Fibroblast of pulmonary artery (primary cell): ENCODE measurements at regions not wholly inside any gene's neighbourhood (a gene's known extent, or its start where the extent isn't known, plus 50 kb on each side); places are given as distances from the start of the nearest gene placed in this dataset.

Source experiments
- DNase-seq: peaks from one replicate; pipeline ENCODE4 v3.0.0-alpha.2; 2010; ENCODE audit warnings: low read depth
- H3K4me3 ChIP-seq: replicated peaks from 2 replicates; pipeline ENCODE4 v1.5.1; 2011; ENCODE audit warnings: low read depth, mild to moderate bottlenecking, control low read depth, low read length, moderate library complexity
- TF ChIP-seq, protein P1 (sequence below): IDR thresholded peaks from 2 replicates; pipeline ENCODE4 v1.5.1; 2011; ENCODE audit warnings: mild to moderate bottlenecking, control low read depth, low read length, inconsistent platforms; ENCODE audit errors: missing control alignments

DNA sequence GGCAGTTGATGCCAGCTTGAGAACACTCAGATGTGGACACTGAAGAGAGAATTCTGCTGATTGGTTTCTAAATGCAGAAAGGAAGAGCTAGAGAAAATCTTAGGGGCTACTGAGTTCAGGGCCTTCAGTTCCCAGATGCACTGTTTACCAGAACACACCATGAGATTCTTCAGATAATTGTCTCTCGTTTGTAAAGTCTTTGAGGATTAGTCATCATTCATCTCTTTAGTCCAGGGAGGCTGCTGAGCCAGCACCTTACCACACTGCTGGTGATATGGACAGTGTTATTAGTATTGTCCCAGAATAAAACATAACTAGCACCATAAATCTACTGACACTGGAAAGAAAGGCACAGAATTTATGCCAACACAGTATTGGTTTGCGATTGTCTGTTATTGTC lies 690.8 kb upstream of the CELF4 start:
- TF ChIP-seq, protein P1, sequence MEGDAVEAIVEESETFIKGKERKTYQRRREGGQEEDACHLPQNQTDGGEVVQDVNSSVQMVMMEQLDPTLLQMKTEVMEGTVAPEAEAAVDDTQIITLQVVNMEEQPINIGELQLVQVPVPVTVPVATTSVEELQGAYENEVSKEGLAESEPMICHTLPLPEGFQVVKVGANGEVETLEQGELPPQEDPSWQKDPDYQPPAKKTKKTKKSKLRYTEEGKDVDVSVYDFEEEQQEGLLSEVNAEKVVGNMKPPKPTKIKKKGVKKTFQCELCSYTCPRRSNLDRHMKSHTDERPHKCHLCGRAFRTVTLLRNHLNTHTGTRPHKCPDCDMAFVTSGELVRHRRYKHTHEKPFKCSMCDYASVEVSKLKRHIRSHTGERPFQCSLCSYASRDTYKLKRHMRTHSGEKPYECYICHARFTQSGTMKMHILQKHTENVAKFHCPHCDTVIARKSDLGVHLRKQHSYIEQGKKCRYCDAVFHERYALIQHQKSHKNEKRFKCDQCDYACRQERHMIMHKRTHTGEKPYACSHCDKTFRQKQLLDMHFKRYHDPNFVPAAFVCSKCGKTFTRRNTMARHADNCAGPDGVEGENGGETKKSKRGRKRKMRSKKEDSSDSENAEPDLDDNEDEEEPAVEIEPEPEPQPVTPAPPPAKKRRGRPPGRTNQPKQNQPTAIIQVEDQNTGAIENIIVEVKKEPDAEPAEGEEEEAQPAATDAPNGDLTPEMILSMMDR: no peak
- no peak overlapping the region for H3K4me3 ChIP-seq

DNA sequence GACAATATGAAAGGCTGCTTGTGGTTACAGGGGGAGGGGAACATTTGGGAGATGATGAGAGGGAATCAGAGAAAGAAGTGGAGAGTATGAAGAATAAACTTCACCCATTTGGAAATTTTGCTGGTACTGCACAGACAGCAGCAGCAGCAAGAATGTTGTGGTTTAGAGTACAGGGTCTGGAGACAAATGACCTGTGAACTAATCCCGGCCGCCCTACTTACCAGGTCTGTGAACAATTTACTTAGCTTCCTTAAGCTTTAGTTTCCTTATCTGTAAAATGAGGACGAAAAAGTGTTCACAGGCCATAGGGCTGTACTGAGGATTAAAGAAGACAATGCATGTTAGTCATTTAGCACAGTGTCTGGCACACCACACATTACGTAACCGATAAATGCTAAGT lies 685.4 kb upstream of the CELF4 start:
- no peak overlapping the region for H3K4me3 ChIP-seq
- DNase-seq: no peak
- TF ChIP-seq, protein P1: no peak

More for the DNA sequence above, 690.8 kb upstream of the CELF4 start:
- DNase-seq: no peak

DNA sequence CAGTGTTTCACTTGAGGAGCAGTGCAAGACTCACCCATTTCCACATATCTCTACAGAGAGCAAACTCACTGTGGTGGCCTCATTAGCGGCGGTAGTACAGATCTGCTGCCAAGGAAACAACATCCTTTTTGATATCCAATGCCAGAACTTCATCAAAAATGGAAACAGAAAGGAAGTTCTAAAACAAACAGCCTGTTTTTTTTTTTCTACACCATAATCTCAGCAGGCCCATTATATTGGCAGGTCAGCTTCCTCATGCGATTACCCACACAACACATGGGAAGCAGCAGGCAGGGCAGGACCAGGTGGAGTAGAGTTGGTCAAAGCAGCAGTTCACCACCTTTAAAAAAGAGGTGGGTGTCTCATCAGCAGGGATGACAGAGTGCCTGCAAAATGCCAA lies 678.9 kb upstream of the CELF4 start:
- TF ChIP-seq, protein P1: no peak
- DNase-seq: no peak
- H3K4me3 ChIP-seq: no peak overlapping the region

DNA sequence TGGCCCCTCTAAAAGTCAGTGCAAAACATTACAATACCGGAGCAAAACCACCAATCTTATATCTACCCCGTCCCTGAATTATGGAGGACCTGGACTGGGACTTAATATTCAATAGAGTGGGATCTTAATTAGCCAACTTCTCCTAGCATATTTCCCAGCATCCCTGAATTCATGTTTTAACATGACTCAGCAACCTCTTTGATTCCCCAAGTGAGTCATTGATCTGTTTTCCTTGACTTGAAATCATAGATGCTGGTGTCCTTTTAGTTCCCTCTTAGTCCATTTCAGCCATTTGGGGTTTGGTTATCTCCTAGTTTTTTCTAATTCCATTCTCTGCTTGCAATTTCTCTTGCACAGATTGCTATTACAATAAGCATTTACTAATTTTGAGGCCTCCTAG lies 677.7 kb upstream of the CELF4 start:
- TF ChIP-seq, protein P1: no peak
- no peak overlapping the region for H3K4me3 ChIP-seq

DNA sequence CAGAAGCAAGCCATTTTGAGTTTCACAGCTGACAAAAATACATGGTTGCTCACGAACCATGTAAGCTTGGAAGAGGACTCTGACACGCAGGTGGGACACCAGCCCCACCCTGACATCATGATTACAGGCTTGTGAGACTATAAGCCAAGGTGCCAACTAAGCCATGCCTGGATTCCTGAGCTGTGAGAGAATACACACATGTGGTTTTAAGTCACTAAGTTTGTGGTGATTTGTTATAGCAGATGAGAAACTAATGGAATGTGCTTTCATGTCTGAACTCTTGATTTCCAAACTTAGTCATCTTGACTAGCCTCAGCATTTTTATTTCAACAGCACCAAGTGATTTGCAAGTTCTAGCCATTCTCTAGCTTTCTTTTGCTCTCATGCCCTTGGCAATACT lies 676.1 kb upstream of the CELF4 start:
- H3K4me3 ChIP-seq: no peak overlapping the region
- DNase-seq: no peak
- TF ChIP-seq, protein P1: no peak

More for the DNA sequence above, 677.7 kb upstream of the CELF4 start:
- no peak for DNase-seq

DNA sequence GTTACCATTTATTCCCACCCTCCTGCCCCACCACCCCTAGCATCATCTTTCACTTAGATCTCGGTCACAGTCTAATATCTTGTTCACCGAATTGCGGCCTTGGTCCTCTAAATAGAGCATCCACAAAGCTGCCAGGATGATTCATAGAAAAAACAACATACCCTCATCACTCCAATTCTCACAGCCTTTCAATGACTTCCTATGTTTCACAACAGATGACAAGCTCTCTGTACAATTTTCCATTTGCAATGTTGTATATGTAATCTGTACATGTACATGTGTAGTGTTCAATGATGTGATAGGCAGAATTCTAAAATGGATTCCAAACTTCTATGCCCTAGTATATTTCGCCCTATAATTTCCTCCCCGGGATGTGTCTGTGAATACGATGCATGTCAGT lies 675.6 kb upstream of the CELF4 start:
- no peak overlapping the region for H3K4me3 ChIP-seq
- DNase-seq: no peak
- TF ChIP-seq, protein P1: no peak

DNA sequence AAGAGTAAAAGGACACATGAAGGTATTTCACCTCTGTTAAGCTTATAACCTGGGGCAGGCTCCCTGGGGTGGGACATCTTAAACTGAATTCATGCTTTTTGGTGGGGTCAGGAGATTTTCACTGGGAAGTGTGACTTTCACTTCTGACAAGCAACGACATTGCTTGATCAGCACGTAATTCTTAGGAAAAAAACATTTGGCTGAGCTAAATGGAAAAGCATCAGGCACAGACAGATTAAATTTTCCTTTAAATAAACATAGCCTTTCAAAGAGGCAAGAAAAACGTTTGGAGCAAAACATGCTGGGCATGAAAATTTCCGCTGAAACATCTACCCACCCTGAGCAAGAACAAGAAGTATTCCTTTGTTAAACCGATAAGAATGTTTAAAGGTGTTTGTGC lies 674.0 kb upstream of the CELF4 start:
- no peak overlapping the region for H3K4me3 ChIP-seq
- no peak for DNase-seq
- TF ChIP-seq, protein P1: no peak
